ENCODE measurements at regions not wholly inside any gene's neighbourhood (a gene's known extent, or its start where the extent isn't known, plus 50 kb on each side); places are given as distances from the start of the nearest gene placed in this dataset.
"Not testable (repeated sequence)": the region's sequence is repeated elsewhere in the genome, so short reads cannot be mapped to it uniquely, and the experiment has no call there.

- no peak for DNase-seq (ENCODE audit: low read depth)
Observed at GRCh38 chr7:111676167-111676566, 113.9 kb upstream of the IMMP2L start.

DNA sequence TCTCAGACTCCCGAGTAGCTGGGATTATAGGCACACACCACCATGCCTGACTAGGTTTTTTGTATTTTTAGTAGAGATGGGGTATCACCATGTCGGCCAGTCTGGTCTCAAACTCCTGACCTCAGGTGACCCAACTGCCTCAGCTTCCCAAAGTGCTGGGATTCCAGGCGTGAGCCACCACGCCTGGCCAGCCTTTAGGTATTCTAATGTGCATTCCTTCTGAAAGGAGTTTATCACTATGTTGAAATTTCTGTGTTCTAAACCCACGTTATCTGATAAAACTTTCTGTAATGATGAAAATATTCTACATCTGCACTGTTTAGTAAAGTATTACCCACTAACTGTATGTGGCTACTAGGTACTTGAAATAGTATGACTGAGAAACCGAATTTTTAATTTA, 110.6 kb upstream of the IMMP2L start:
- no peak for DNase-seq (ENCODE audit: low read depth)

DNA sequence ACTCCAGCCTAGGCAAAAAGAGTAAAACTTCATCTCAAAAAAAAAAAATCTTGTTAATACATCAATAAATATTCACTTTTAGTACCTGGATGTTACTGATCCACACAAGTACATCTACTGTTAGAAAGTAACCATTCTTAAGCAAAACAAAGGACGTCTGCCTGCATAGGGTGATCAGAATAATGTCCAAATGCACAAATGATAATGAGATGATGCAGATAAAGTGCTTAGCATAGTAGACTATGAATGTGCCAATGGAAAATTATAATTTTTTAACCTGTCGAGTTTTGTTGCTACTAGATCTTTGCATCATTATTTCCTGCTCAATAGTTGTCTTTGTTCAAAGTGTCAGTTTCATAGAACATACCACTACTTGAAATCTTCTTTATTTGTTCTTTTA, 109.6 kb upstream of the IMMP2L start:
- no peak for DNase-seq (ENCODE audit: low read depth)

GRCh38 chr7:111668711-111669110, 106.4 kb upstream of the IMMP2L start:
- no peak for DNase-seq (ENCODE audit: low read depth)

DNA sequence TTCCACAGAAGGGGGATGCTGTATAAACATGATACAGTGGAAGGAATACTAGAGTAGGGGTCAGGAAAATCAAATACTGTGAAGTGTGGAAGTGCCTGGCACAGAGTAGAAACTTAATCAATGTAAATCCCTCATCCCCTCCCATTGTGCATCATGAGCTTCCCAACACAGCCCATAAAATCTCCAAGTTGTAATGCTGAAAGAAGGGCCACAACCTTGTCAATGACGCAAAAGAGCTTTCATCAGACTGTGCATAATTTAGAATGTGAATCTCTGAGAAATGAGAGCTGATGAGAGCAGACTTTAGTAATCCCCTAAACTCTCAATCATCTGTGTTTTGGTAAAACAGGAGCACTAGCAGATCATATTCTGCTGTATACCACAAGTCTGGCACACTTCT, 105.2 kb upstream of the IMMP2L start:
- DNase-seq (ENCODE audit: low read depth), result no peak

DNA sequence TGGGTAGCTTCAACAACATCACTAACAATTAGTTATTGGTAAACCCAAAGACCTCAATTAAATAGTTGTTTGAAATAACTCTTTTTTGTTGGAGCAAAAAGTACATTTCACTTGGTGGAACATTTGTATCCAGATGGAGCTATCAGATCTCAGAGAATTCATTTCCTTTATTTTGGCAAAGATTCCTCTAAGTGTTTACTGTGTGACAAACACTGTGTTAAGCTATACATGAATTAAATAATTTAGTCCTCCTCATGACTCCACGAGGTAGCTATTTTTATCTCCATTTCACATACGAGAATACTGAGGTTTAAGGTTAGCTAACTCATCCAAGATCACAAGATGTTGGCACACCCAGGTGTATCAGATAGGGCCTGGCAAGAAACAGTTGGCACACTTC, 104.0 kb upstream of the IMMP2L start:
- DNase-seq (ENCODE audit: low read depth), result no peak

DNA sequence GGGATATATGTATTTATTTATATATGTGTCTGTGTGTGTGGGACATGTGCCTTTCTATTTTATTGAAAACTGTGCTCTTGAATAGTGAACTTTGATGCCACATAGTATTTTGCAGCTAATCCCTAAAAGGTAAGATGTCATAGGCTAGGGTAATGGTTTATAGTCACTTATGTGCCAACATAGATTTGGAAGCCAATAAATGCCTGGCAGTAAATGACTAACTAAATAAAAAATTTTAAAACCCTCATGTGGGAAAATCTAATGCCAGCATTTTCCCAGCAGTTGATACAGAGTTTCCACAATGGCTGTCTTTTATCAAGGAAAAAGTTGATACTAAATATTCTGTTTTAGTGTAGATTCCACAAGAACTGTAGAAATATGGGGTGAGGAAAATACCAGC, 101.5 kb upstream of the IMMP2L start:
- DNase-seq (ENCODE audit: low read depth), result no peak

DNA sequence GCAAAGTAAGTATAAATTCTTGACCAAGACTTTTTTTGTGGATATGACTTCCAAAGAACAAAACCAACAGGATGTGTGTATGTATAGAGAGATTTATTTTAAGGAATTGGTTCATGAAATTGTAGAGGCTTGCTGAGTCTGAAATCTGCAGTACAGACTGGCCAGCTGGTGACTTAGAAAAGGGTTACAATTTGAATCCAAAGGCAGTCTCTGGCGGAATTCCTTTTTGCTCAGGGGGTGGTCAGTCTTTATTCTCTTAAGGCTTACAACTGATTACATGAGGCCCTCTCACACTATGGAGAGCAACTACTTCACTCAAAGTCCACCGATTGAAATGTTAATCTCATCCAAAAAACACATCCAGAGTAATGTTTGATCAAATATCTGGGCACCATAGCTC, 100.1 kb upstream of the IMMP2L start:
- DNase-seq (ENCODE audit: low read depth), result no peak

DNA sequence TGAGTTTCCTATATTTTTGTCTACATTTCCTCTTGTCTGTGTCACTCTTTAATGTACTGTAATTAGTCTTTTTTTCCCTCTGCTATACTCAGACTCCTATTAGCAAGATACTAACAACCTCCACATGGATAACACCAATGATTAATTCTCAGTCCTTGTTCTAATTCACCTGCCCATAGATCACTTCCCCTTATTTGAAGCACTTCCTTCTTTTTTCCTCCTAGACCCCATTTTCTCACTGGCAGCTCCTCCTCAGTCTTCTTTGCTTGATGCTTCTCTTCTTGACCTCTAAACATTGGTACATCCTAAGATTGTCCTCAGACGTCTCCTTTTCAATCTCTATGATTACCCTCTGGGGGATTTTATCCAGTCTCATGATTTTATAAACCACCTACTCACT, 98.2 kb upstream of the IMMP2L start:
- no peak for DNase-seq (ENCODE audit: low read depth)

DNA sequence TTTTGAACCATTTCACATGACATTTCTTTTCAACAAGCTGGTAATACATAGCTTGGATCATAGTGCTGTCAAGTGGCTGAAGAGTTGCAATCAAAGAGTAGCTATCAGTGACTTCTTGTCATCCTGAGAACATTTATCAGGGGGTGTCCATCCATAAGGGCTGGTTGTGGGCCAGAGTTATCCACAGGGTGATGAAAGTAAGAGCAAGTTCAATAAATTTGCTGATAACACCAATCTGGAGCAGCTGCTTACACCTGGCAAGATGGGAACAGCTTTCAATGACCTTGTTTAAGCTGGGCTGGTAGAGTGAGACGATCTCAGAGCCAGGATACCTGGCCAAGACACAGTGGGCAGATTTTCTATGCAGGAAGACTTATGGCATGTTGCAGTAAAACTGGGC, 96.3 kb upstream of the IMMP2L start:
- DNase-seq (ENCODE audit: low read depth), result no peak

DNA sequence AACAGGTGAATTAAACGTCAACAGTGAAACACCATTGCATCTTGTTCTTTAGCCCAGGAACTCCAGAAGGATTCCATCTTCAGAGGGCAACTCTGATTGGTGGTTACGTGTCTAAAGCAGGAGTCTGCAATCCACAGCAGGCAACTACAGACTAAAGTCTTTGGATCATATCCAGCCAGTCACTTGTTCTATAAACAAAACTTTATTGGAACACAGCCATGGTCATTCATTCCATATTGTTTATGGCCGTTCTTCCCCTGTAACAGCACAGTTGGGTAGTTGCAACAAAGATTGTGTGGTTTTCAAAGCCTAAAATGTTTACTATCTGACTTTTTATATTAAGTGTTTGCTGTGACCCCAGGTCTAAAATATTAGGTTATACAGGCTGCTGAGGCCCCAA, 94.7 kb upstream of the IMMP2L start:
- DNase-seq (ENCODE audit: low read depth), result no peak

- DNase-seq (ENCODE audit: low read depth), result peak; percentile 14
Observed at GRCh38 chr7:111654343-111654742, 92.1 kb upstream of the IMMP2L start.

DNA sequence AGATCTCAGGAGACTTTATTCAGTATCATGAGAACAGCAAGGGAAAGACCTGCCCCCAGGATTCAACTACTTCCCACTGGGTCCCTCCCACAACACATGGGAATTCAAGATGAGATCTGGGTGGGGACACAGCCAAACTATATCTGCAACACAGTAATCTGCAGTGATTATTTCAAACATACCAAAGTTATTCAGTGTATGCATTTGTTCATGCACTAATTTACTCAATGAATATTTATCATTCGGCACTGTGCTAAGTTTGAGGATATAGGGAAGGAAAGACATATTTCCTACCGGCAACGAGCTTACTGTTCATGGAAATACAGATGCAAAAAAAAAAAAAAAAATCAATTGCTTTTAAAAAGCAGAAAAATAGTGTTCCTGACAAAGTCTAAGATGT, 91.6 kb upstream of the IMMP2L start:
- DNase-seq (ENCODE audit: low read depth), result no peak

- DNase-seq (ENCODE audit: low read depth), result peak; percentile 10
Observed at GRCh38 chr7:111650456-111650999, 88.2 kb upstream of the IMMP2L start.

- no peak for DNase-seq (ENCODE audit: low read depth)
Observed at GRCh38 chr7:111647881-111648280, 85.6 kb upstream of the IMMP2L start.

- DNase-seq (ENCODE audit: low read depth), result not testable (repeated sequence)
Observed at GRCh38 chr7:111644595-111644994, 82.3 kb upstream of the IMMP2L start.

- no peak for DNase-seq (ENCODE audit: low read depth)
Observed at GRCh38 chr7:111642373-111642772, 80.1 kb upstream of the IMMP2L start.

GRCh38 chr7:111640416-111640815, 78.1 kb upstream of the IMMP2L start:
- no peak for DNase-seq (ENCODE audit: low read depth)

GRCh38 chr7:111639934-111640333, 77.6 kb upstream of the IMMP2L start:
- DNase-seq (ENCODE audit: low read depth), result peak; percentile 66

DNA sequence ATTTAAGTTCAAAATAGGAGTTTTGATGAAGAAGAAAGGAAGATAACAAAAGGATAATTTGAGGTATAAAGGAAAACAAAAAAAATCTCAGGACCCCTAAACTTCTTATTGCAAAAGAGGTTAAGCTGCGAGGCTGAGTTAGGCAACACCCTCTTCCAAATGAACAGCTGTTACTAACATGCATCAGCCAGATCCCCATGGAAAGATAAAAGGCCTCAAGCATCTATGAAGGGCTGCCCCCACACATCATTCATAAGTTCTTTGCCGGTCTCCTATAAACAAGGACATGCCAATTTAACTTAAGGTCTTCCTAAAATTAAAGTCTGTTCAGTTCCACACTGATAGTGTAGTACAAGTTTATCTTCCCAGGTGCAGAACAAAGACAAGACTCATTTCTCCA, 75.8 kb upstream of the IMMP2L start:
- DNase-seq (ENCODE audit: low read depth), result no peak

GRCh38 chr7:111633878-111634277, 71.6 kb upstream of the IMMP2L start:
- DNase-seq (ENCODE audit: low read depth), result no peak

GRCh38 chr7:111630862-111631261, 68.6 kb upstream of the IMMP2L start:
- DNase-seq (ENCODE audit: low read depth), result no peak

GRCh38 chr7:111622084-111622483, 59.8 kb upstream of the IMMP2L start:
- no peak for DNase-seq (ENCODE audit: low read depth)
